ENCODE measurements at regions not wholly inside any gene's neighbourhood (a gene's known extent, or its start where the extent isn't known, plus 50 kb on each side); places are given as distances from the start of the nearest gene placed in this dataset.

GRCh38 chr13:44063467-44063866 lies 183.8 kb downstream of the LACC1 start:
- Histone ChIP-seq H3K4me1 (ENCODE audit: control insufficient read depth, insufficient read depth, low read length) (no peaks in the 10 kb centered on the region), H3K36me3 (ENCODE audit: control insufficient read depth in 2 of 2, insufficient read depth in 1 of 2, low read length in 2 of 2) (no peaks in the 10 kb centered on the region), H3K9me3 (ENCODE audit: control insufficient read depth, insufficient read depth, low read depth, low read length) (no peaks in the 10 kb centered on the region), H3K27ac (ENCODE audit: extremely low read depth, low read depth, low read length) (no peak overlapping the region), H3K4me3 (ENCODE audit: low read depth, low read length) (no peak overlapping the region)
- POLR2A ChIA-PET = no interaction called here
- TF ChIP-seq ZNF558 (tag by site-specific recombination; IDR thresholded peaks at IDR 0.05) (no peak), ZNF175 (tag by site-specific recombination; IDR thresholded peaks at IDR 0.05) (no peak), ZNF426 (tag by site-specific recombination; IDR thresholded peaks at IDR 0.05) (no peak), ZNF830 (tag by site-specific recombination; IDR thresholded peaks at IDR 0.05; ENCODE audit: low read depth) (no peak), ZNF433 (tag by site-specific recombination; IDR thresholded peaks at IDR 0.05; ENCODE audit: low read depth) (no peak), ZNF626 (tag by site-specific recombination; IDR thresholded peaks at IDR 0.05) (no peak), ZFP3 (tag by site-specific recombination; IDR thresholded peaks at IDR 0.05; ENCODE audit: low read depth) (no peak), ZNF623 (tag by site-specific recombination; IDR thresholded peaks at IDR 0.05) (no peak), ZBTB20 (tag by site-specific recombination; IDR thresholded peaks at IDR 0.05) (no peak), ZNF776 (tag by site-specific recombination; IDR thresholded peaks at IDR 0.05; ENCODE audit: borderline replicate concordance) (no peak), ZNF548 (tag by site-specific recombination; IDR thresholded peaks at IDR 0.05) (no peak), MYNN (tag by site-specific recombination; IDR thresholded peaks at IDR 0.05; ENCODE audit: borderline replicate concordance) (no peak), ZNF274 (IDR thresholded peaks at IDR 0.05; ENCODE audit: low read length) (no peak), ZNF274 (tag by site-specific recombination; IDR thresholded peaks at IDR 0.05; ENCODE audit: borderline replicate concordance) (no peak), ZNF324 (tag by site-specific recombination; IDR thresholded peaks at IDR 0.05) (no peak), ZNF621 (tag by site-specific recombination; IDR thresholded peaks at IDR 0.05) (no peak), ZNF423 (tag by site-specific recombination; IDR thresholded peaks at IDR 0.05) (no peak), ZNF140 (tag by site-specific recombination; IDR thresholded peaks at IDR 0.05) (no peak)
- TF ChIP-seq, protein P1, sequence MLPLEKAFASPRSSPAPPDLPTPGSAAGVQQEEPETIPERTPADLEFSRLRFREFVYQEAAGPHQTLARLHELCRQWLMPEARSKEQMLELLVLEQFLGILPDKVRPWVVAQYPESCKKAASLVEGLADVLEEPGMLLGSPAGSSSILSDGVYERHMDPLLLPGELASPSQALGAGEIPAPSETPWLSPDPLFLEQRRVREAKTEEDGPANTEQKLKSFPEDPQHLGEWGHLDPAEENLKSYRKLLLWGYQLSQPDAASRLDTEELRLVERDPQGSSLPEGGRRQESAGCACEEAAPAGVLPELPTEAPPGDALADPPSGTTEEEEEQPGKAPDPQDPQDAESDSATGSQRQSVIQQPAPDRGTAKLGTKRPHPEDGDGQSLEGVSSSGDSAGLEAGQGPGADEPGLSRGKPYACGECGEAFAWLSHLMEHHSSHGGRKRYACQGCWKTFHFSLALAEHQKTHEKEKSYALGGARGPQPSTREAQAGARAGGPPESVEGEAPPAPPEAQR (tag by site-specific recombination; IDR thresholded peaks at IDR 0.05) = no peak
- CTCF ChIA-PET = no interaction called here

- no peak for TF ChIP-seq ZNF23 (tag by site-specific recombination; IDR thresholded peaks at IDR 0.05; ENCODE audit: borderline replicate concordance)
- no peak for TF ChIP-seq ZBTB49 (tag by site-specific recombination; IDR thresholded peaks at IDR 0.05; ENCODE audit: low read depth)
- no peak for TF ChIP-seq ZNF704 (tag by site-specific recombination; IDR thresholded peaks at IDR 0.05)
- TF ChIP-seq, protein P2, sequence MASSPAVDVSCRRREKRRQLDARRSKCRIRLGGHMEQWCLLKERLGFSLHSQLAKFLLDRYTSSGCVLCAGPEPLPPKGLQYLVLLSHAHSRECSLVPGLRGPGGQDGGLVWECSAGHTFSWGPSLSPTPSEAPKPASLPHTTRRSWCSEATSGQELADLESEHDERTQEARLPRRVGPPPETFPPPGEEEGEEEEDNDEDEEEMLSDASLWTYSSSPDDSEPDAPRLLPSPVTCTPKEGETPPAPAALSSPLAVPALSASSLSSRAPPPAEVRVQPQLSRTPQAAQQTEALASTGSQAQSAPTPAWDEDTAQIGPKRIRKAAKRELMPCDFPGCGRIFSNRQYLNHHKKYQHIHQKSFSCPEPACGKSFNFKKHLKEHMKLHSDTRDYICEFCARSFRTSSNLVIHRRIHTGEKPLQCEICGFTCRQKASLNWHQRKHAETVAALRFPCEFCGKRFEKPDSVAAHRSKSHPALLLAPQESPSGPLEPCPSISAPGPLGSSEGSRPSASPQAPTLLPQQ (tag by site-specific recombination; IDR thresholded peaks at IDR 0.05) = no peak
- H3K36me3 ChIP-seq (ENCODE audit: control insufficient read depth in 2 of 2, insufficient read depth in 1 of 2, low read length in 2 of 2) = no peaks in the 10 kb centered on the region
- no peak overlapping the region for H3K27ac ChIP-seq (ENCODE audit: extremely low read depth, low read depth, low read length)
- H3K4me3 ChIP-seq (ENCODE audit: low read depth, low read length) = no peak overlapping the region
- no peaks in the 10 kb centered on the region for H3K9me3 ChIP-seq (ENCODE audit: control insufficient read depth, insufficient read depth, low read depth, low read length)
- CTCF ChIA-PET = no interaction called here
- H3K4me1 ChIP-seq (ENCODE audit: control insufficient read depth, insufficient read depth, low read length) = no peaks in the 10 kb centered on the region
- POLR2A ChIA-PET = no interaction called here
These were observed 184.2 kb downstream of the LACC1 start for GRCh38 chr13:44063881-44064280.
